Activated CD8-positive, alpha-beta T cell treated with anti-CD3 and anti-CD28 coated beads, Interleukin-2, amount 10 ng/mL, durations not matched to agents 7 days and 5 days (primary cell): ENCODE measurements at regions not wholly inside any gene's neighbourhood (a gene's known extent, or its start where the extent isn't known, plus 50 kb on each side); places are given as distances from the start of the nearest gene placed in this dataset.
"Not testable (repeated sequence)": the region's sequence is repeated elsewhere in the genome, so short reads cannot be mapped to it uniquely, and the experiment has no call there.

Experiments
- ATAC-seq: fragments of 150-1000 bp; cut with Tn5 transposase; one replicate; pipeline ENCODE4 v1.10.0; 2021; ENCODE audit warnings: moderate library complexity
- CTCF ChIA-PET: fragments of 350-600 bp; sonication (Branson Sonifier 250); formaldehyde crosslinking; loops from one replicate; lab custom pipeline; 2021; ENCODE audit warnings: antibody characterized with exemption; lab: Charles Lee
- POLR2A ChIA-PET: fragments of 350-600 bp; sonication (Branson Sonifier 250); formaldehyde crosslinking; loops from one replicate; lab custom pipeline; 2021; ENCODE audit warnings: antibody characterized with exemption; lab: Charles Lee
- DNase-seq: peaks from one replicate; pipeline ENCODE4 v3.0.0-alpha.2; 2020
- H3K27ac Mint-ChIP-seq: one replicate; pipeline ENCODE4 v1.8.0; 2021; ENCODE audit warnings: mild to moderate bottlenecking, mixed read lengths
- H3K27me3 Mint-ChIP-seq: one replicate; pipeline ENCODE4 v1.8.0; 2021; ENCODE audit warnings: low read depth, mixed read lengths
- H3K36me3 Mint-ChIP-seq: one replicate; pipeline ENCODE4 v1.8.0; 2021; ENCODE audit warnings: low read depth, mixed read lengths
- H3K4me1 Mint-ChIP-seq: one replicate; pipeline ENCODE4 v1.8.0; 2021; ENCODE audit warnings: low read depth, mixed read lengths
- H3K4me3 Mint-ChIP-seq: one replicate; pipeline ENCODE4 v1.8.0; 2021; ENCODE audit warnings: mild to moderate bottlenecking, mixed read lengths
- H3K9me3 Mint-ChIP-seq: one replicate; pipeline ENCODE4 v1.8.0; 2022; ENCODE audit warnings: mixed read lengths; ENCODE audit not compliant: insufficient read depth

DNA sequence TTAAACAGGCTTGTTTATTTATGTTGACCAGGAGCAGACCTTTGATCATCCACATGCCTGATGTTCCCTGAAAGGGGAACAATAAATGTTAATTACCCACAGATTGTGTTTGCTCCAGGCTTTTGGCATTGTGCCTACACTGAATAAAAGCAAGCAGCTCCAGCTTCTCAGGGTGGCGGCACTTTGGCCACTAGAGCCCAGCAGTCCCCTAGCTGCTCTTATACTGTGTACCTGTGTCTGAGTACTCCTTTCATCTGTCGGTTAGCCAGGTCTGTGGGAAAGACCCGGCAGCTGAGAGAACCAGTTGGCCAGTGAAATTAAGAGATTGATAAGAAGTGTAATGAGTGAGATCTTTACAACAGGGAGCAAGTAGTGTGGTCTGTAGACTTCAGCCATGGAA is 254.8 kb upstream of the FTMT start:
- DNase-seq = no peak
- POLR2A ChIA-PET = no interaction called here
- no peaks in the 10 kb centered on the region for H3K27me3 Mint-ChIP-seq
- ATAC-seq = no peak
- no peak overlapping the region for H3K4me3 Mint-ChIP-seq
- peaks cover 5% of the 10 kb centered on the region for H3K9me3 Mint-ChIP-seq
- CTCF ChIA-PET = no interaction called here
- no peak overlapping the region for H3K27ac Mint-ChIP-seq
- H3K4me1 Mint-ChIP-seq = no peaks in the 10 kb centered on the region
- no peaks in the 10 kb centered on the region for H3K36me3 Mint-ChIP-seq

DNA sequence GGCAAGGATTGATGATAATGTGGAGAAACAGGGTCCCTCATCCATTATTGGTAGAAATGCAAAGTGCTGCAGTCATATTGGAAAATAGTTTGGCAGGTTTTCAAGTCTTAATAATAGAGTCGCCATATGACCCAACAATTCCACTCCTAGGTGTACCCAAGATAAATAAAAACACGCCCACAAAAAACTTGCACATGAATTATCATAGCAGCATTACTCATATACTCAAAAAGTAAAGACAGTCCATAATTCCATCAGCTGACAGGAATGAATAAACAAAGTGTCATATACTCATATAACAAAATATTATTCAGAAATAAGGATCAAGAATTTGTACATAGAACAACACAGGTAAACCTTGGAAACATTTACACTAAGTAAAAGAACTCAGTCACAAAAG is 242.9 kb upstream of the FTMT start:
- H3K9me3 Mint-ChIP-seq = no peaks in the 10 kb centered on the region
- ATAC-seq (no peak), DNase-seq (no peak)
- POLR2A ChIA-PET = no interaction called here
- no peaks in the 10 kb centered on the region for H3K27me3 Mint-ChIP-seq
- H3K36me3 Mint-ChIP-seq = no peaks in the 10 kb centered on the region
- H3K4me1 Mint-ChIP-seq = no peaks in the 10 kb centered on the region
- no peak overlapping the region for H3K4me3 Mint-ChIP-seq
- H3K27ac Mint-ChIP-seq = no peak overlapping the region
- CTCF ChIA-PET = no interaction called here

GRCh38 chr5:121624035-121624434 is 227.6 kb upstream of the FTMT start:
- DNase-seq (no peak), ATAC-seq (no peak)
- H3K36me3 Mint-ChIP-seq = no peaks in the 10 kb centered on the region
- POLR2A ChIA-PET = no interaction called here
- no peaks in the 10 kb centered on the region for H3K9me3 Mint-ChIP-seq
- CTCF ChIA-PET = no interaction called here
- no peak overlapping the region for H3K27ac Mint-ChIP-seq
- H3K4me1 Mint-ChIP-seq = no peaks in the 10 kb centered on the region
- no peaks in the 10 kb centered on the region for H3K27me3 Mint-ChIP-seq
- H3K4me3 Mint-ChIP-seq = no peak overlapping the region

GRCh38 chr5:121628783-121629182 is 222.9 kb upstream of the FTMT start:
- Mint-ChIP-seq H3K4me1 (no peaks in the 10 kb centered on the region), H3K36me3 (no peaks in the 10 kb centered on the region), H3K27me3 (no peaks in the 10 kb centered on the region), H3K27ac (no peak overlapping the region), H3K4me3 (no peak overlapping the region), H3K9me3 (no peaks in the 10 kb centered on the region)
- DNase-seq (no peak), ATAC-seq (no peak)
- CTCF ChIA-PET = no interaction called here
- POLR2A ChIA-PET = no interaction called here

DNA sequence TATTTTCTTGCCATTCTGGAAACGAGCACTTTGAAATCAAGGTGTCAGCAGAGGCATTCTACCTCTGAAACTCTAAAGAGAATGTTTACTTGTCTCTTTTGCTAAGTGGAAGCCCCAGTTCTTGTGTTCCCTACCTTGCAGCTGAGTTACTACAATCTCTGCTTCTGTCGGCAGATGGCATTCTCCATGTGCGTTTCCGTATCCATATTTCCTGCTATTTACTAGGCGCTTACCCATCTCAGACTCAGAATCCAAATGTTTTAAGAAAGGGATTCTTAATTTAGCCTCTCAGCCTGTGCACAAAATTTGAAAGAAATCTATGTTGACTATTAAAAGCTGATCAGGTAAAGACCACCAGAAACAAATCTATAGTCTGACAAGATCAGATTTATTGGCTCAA is 221.3 kb upstream of the FTMT start:
- no peaks in the 10 kb centered on the region for H3K27me3 Mint-ChIP-seq
- H3K36me3 Mint-ChIP-seq = no peaks in the 10 kb centered on the region
- DNase-seq (no peak), ATAC-seq (no peak)
- no peak overlapping the region for H3K4me3 Mint-ChIP-seq
- no peaks in the 10 kb centered on the region for H3K9me3 Mint-ChIP-seq
- no peaks in the 10 kb centered on the region for H3K4me1 Mint-ChIP-seq
- ChIA-PET POLR2A (no interaction called here), CTCF (no interaction called here)
- H3K27ac Mint-ChIP-seq = no peak overlapping the region

- H3K4me1 Mint-ChIP-seq = no peaks in the 10 kb centered on the region
- H3K4me3 Mint-ChIP-seq = no peak overlapping the region
- no peaks in the 10 kb centered on the region for H3K9me3 Mint-ChIP-seq
- H3K36me3 Mint-ChIP-seq = no peaks in the 10 kb centered on the region
- ChIA-PET CTCF (no interaction called here), POLR2A (no interaction called here)
- DNase-seq (no peak), ATAC-seq (no peak)
- no peaks in the 10 kb centered on the region for H3K27me3 Mint-ChIP-seq
- H3K27ac Mint-ChIP-seq = no peak overlapping the region
Measured at GRCh38 chr5:121634946-121635345, 216.7 kb upstream of the FTMT start.

- H3K4me1 Mint-ChIP-seq = no peaks in the 10 kb centered on the region
- no peak overlapping the region for H3K27ac Mint-ChIP-seq
- ATAC-seq (no peak), DNase-seq (no peak)
- POLR2A ChIA-PET = no interaction called here
- no peak overlapping the region for H3K4me3 Mint-ChIP-seq
- no peaks in the 10 kb centered on the region for H3K9me3 Mint-ChIP-seq
- H3K27me3 Mint-ChIP-seq = no peaks in the 10 kb centered on the region
- CTCF ChIA-PET = no interaction called here
- H3K36me3 Mint-ChIP-seq = no peaks in the 10 kb centered on the region
Measured at GRCh38 chr5:121638126-121638525, 213.6 kb upstream of the FTMT start.

DNA sequence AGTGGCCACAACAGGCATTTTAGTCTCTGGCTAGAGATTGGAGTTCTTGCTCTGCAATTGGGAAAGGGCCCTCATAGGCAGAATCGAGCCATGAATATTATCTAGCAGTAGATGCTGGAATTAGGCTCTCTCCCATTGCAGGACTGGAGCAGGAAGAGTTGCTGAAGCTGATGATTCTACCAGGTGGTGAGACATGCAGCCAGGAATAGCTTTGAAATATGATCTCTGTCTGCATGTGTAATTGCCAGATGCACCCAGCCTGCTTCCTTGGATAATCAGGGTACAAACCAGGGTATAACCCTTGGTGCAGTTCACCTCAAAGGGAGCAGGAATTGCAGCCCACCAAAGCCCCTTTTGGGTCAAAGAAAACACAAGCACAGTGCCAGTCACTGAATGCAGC is 211.4 kb upstream of the FTMT start:
- ATAC-seq (no peak), DNase-seq (no peak)
- Mint-ChIP-seq H3K27ac (no peak overlapping the region), H3K27me3 (no peaks in the 10 kb centered on the region), H3K9me3 (no peaks in the 10 kb centered on the region), H3K36me3 (no peaks in the 10 kb centered on the region), H3K4me1 (no peaks in the 10 kb centered on the region), H3K4me3 (no peak overlapping the region)
- ChIA-PET CTCF (no interaction called here), POLR2A (no interaction called here)

GRCh38 chr5:121658221-121658620 is 193.5 kb upstream of the FTMT start:
- CTCF ChIA-PET = no interaction called here
- no peaks in the 10 kb centered on the region for H3K4me1 Mint-ChIP-seq
- ATAC-seq = no peak
- no peaks in the 10 kb centered on the region for H3K27me3 Mint-ChIP-seq
- H3K4me3 Mint-ChIP-seq = no peak overlapping the region
- no peak overlapping the region for H3K27ac Mint-ChIP-seq
- no peaks in the 10 kb centered on the region for H3K9me3 Mint-ChIP-seq
- H3K36me3 Mint-ChIP-seq = no peaks in the 10 kb centered on the region
- DNase-seq = no peak
- POLR2A ChIA-PET = no interaction called here

DNA sequence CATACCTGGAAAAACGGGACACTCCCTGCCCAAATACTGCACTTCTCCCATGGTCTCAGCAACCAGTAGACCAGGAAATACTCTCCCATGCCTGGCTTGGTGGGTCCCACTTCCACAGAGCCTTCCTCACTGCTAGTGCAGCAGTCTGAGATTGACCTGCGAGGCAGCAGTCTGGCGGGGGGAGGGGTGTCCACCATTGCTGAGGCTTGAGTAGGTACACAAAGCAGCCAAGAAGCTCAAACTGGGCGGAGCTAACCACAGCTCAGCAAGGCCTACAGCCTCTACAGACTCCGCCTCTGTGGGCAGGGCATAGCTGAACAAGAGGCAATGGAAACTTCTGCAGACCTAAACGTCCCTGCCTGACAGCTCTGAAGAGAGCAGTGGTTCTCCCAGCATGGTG is 191.5 kb upstream of the FTMT start:
- CTCF ChIA-PET = no interaction called here
- H3K27ac Mint-ChIP-seq = no peak overlapping the region
- no peak for DNase-seq
- POLR2A ChIA-PET = no interaction called here
- no peaks in the 10 kb centered on the region for H3K36me3 Mint-ChIP-seq
- no peaks in the 10 kb centered on the region for H3K27me3 Mint-ChIP-seq
- H3K4me1 Mint-ChIP-seq = no peaks in the 10 kb centered on the region
- H3K4me3 Mint-ChIP-seq = no peak overlapping the region
- H3K9me3 Mint-ChIP-seq = no peaks in the 10 kb centered on the region
- ATAC-seq = no peak

DNA sequence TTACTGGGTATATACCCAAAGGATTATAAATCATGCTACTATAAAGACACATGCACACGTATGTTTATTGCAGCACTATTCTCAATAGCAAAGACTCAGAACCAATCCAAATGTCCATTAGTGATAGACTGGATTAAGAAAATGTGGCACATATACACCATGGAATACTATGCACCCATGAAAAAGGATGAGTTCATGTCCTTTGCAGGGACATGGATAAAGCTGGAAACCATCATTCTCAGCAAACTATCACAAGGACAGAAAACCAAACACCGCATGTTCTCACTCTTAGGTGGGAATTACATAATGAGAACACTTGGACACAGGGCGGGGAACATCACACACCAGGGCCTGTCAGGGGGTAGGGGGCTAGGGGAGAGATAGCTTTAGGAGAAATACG is 186.1 kb upstream of the FTMT start:
- H3K4me1 Mint-ChIP-seq, ATAC-seq, H3K9me3 Mint-ChIP-seq, H3K36me3 Mint-ChIP-seq, POLR2A ChIA-PET, H3K27ac Mint-ChIP-seq, CTCF ChIA-PET, H3K27me3 Mint-ChIP-seq, DNase-seq, H3K4me3 Mint-ChIP-seq: not testable (repeated sequence)

DNA sequence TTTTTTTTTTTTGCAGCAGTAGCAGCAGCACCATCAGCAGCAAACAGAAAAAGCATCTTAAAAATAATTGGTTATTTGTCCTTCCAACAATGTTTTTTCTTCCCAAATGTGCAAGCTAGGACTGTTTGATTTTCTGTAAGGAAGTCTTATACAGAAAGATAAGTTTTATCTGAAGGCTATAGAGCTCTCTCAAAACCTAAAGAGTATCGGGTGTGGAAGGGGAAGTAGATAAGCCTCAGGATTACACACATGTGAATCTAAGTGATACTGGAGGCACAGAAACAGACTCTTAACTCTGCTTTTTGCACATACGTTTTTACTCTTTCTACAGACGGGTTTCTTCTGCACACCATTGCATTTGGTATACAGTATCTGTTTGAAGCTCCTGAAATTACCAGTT is 184.4 kb upstream of the FTMT start:
- CTCF ChIA-PET = no interaction called here
- Mint-ChIP-seq H3K27ac (no peak overlapping the region), H3K27me3 (no peaks in the 10 kb centered on the region), H3K4me1 (no peaks in the 10 kb centered on the region), H3K36me3 (no peaks in the 10 kb centered on the region), H3K4me3 (no peak overlapping the region), H3K9me3 (peaks cover 8% of the 10 kb centered on the region)
- DNase-seq (no peak), ATAC-seq (no peak)
- POLR2A ChIA-PET = no interaction called here

- no peak overlapping the region for H3K4me3 Mint-ChIP-seq
- no peaks in the 10 kb centered on the region for H3K36me3 Mint-ChIP-seq
- ATAC-seq = no peak
- H3K4me1 Mint-ChIP-seq = no peaks in the 10 kb centered on the region
- CTCF ChIA-PET = no interaction called here
- no peaks in the 10 kb centered on the region for H3K27me3 Mint-ChIP-seq
- DNase-seq = no peak
- H3K9me3 Mint-ChIP-seq = peaks cover 8% of the 10 kb centered on the region
- H3K27ac Mint-ChIP-seq = no peak overlapping the region
- POLR2A ChIA-PET = no interaction called here
Measured at GRCh38 chr5:121668635-121669034, 183.0 kb upstream of the FTMT start.
